IMR-90 (cell line): ENCODE measurements at regions not wholly inside any gene's neighbourhood (a gene's known extent, or its start where the extent isn't known, plus 50 kb on each side); places are given as distances from the start of the nearest gene placed in this dataset.
A peak's percentile ranks its signal among the peaks of the same experiment; 100 is the strongest.

Source experiments
- ATAC-seq: fragments of 200-7000 bp; cut with Tn5 transposase; 2 replicates; pipeline ENCODE4 v1.9.1; 2020; ENCODE audit warnings: low read depth, mild to moderate bottlenecking, moderate library complexity
- BruUV-seq: library from RNA; stranded (reverse); fragments of 400-500 nt; replicated peaks from 2 replicates; lab custom pipeline; 2021; lab: Mats Ljungman, UMichigan
- CTCF ChIA-PET: fragments of 300-600 bp; formaldehyde crosslinking; extraction: SDS; loops from one replicate; lab custom pipeline; 2021; ENCODE audit warnings: antibody characterized with exemption; lab: Yijun Ruan, JAX
- POLR2A ChIA-PET: fragments of 300-600 bp; sonication (Branson Sonifier 250); formaldehyde crosslinking; loops from one replicate; lab custom pipeline; 2022; ENCODE audit warnings: antibody characterized with exemption; ENCODE audit not compliant: unreplicated experiment; lab: Charles Lee
- DNase-seq: peaks from one replicate; pipeline ENCODE4 v3.0.0; 2013
- H2AFZ ChIP-seq: replicated peaks from 2 replicates; pipeline ENCODE3; 2013; ENCODE audit warnings: low read length, mild to moderate bottlenecking; ENCODE audit not compliant: poor library complexity
- H2AK5ac ChIP-seq: 2 replicates; pipeline ENCODE4 v1.6.1; 2013; ENCODE audit warnings: low read depth, low read length, inconsistent platforms
- H2AK9ac ChIP-seq: replicated peaks from 2 replicates; pipeline ENCODE3; 2013; ENCODE audit warnings: mild to moderate bottlenecking, low read depth, low read length, moderate library complexity; ENCODE audit not compliant: poor library complexity
- H2BK120ac ChIP-seq: 2 replicates; pipeline ENCODE4 v1.6.1; 2013; ENCODE audit warnings: low read depth, low read length, inconsistent platforms
- H2BK15ac ChIP-seq: 3 replicates; pipeline ENCODE4 v1.6.1; 2013; ENCODE audit warnings: low read depth, low read length, inconsistent platforms
- H2BK20ac ChIP-seq: 2 replicates; pipeline ENCODE4 v1.6.1; 2013; ENCODE audit warnings: low read depth, mild to moderate bottlenecking, inconsistent platforms, low read length, moderate library complexity
- H2BK5ac ChIP-seq: 2 replicates; pipeline ENCODE4 v1.6.1; 2013; ENCODE audit warnings: mild to moderate bottlenecking, low read depth, low read length, inconsistent platforms; ENCODE audit not compliant: poor library complexity, severe bottlenecking
- H3K14ac ChIP-seq: replicated peaks from 2 replicates; pipeline ENCODE4 v1.6.1; 2013; ENCODE audit warnings: low read depth, low read length, inconsistent platforms
- H3K18ac ChIP-seq: 2 replicates; pipeline ENCODE4 v1.6.1; 2013; ENCODE audit warnings: low read depth, low read length, control low read depth
- H3K23ac ChIP-seq: 2 replicates; pipeline ENCODE4 v1.6.1; 2013; ENCODE audit warnings: low read depth, low read length, inconsistent platforms
- H3K27ac ChIP-seq: 2 replicates; pipeline ENCODE4 v1.5.1; 2013; ENCODE audit warnings: mild to moderate bottlenecking, control low read depth, low read length; ENCODE audit not compliant: insufficient read depth
- H3K27me3 ChIP-seq: 2 replicates; pipeline ENCODE4 v1.6.1; 2013; ENCODE audit warnings: low read length; ENCODE audit not compliant: control insufficient read depth, insufficient read depth
- H3K36me3 ChIP-seq: 2 replicates; pipeline ENCODE4 v1.6.1; 2013; ENCODE audit warnings: low read length, mixed read lengths; ENCODE audit not compliant: control insufficient read depth, insufficient read depth
- H3K4ac ChIP-seq: 2 replicates; pipeline ENCODE4 v1.6.1; 2013; ENCODE audit warnings: low read depth, low read length, inconsistent platforms
- H3K4me1 ChIP-seq: 2 replicates; pipeline ENCODE4 v1.6.1; 2013; ENCODE audit warnings: low read length, mixed read lengths; ENCODE audit not compliant: control insufficient read depth, insufficient read depth
- H3K4me2 ChIP-seq: 2 replicates; pipeline ENCODE4 v1.6.1; 2013; ENCODE audit warnings: low read depth, mild to moderate bottlenecking, control low read depth, low read length, moderate library complexity
- H3K4me3 ChIP-seq: 2 replicates; pipeline ENCODE4 v1.5.1; 2013; ENCODE audit warnings: low read depth, mild to moderate bottlenecking, control low read depth, low read length, moderate library complexity; ENCODE audit not compliant: insufficient read depth
- H3K56ac ChIP-seq: 2 replicates; pipeline ENCODE4 v1.6.1; 2013; ENCODE audit warnings: low read length, inconsistent platforms; ENCODE audit not compliant: insufficient read depth; ENCODE audit errors: extremely low read depth
- H3K79me1 ChIP-seq, 2 experiments: 2 replicates each; pipeline ENCODE4 v1.6.1; 2013; ENCODE audit warnings: low read length in 2 of 2, inconsistent platforms in 1 of 2, low read depth in 1 of 2
- H3K9ac ChIP-seq: 2 replicates; pipeline ENCODE4 v1.6.1; 2013; ENCODE audit warnings: low read depth, low read length, control low read depth
- H3K9me1 ChIP-seq: 2 replicates; pipeline ENCODE4 v1.6.1; 2013; ENCODE audit warnings: low read length, inconsistent platforms; ENCODE audit not compliant: insufficient read depth
- H3K9me3 ChIP-seq: 2 replicates; pipeline ENCODE4 v1.6.1; 2013; ENCODE audit warnings: low read length; ENCODE audit not compliant: control insufficient read depth, insufficient read depth
- H4K20me1 ChIP-seq: 2 replicates; pipeline ENCODE4 v1.6.1; 2013; ENCODE audit warnings: low read length, inconsistent platforms; ENCODE audit not compliant: insufficient read depth
- H4K5ac ChIP-seq: 2 replicates; pipeline ENCODE4 v1.6.1; 2013; ENCODE audit warnings: mild to moderate bottlenecking, low read depth, low read length, control low read depth
- H4K8ac ChIP-seq, 2 experiments: 2 replicates each; pipeline ENCODE4 v1.6.1; 2013; ENCODE audit warnings: low read depth in 2 of 2, low read length in 2 of 2, control low read depth in 1 of 2, inconsistent platforms in 1 of 2
- H4K91ac ChIP-seq: 2 replicates; pipeline ENCODE4 v1.6.1; 2013; ENCODE audit warnings: low read depth, low read length, inconsistent platforms; ENCODE audit not compliant: insufficient read depth
- CEBPB ChIP-seq: IDR thresholded peaks from 2 replicates; pipeline ENCODE4 v1.6.1; 2012; ENCODE audit warnings: low read depth, low read length, improper control_type of control experiment
- ELK1 ChIP-seq: fragments of 150-350 bp; IDR thresholded peaks from 2 replicates; pipeline ENCODE4 v1.6.1; 2016; ENCODE audit warnings: low read depth, mild to moderate bottlenecking, low read length, moderate library complexity, borderline replicate concordance
- FOS ChIP-seq: fragments of 150-350 bp; IDR thresholded peaks from 2 replicates; pipeline ENCODE4 v1.6.1; 2016; ENCODE audit warnings: low read depth, low read length
- WGBS, 2 experiments: methylation state at CpG; one replicate each; pipeline versions ENCODE4 v1.1.5 to v1.1.7; 2013; ENCODE audit warnings: missing lambda C conversion rate in 2 of 2; ENCODE audit not compliant: insufficient read length in 1 of 2; ENCODE audit errors: extremely low coverage in 2 of 2; 5-methylcytosine and 5-hydroxymethylcytosine counted together
- dilution Hi-C: fragments of 300-500 bp; cut with HindIII; formaldehyde crosslinking; loops from one replicate; pipeline ENCODE4 v1.14.3; 2018; ENCODE audit warnings: low sequenced_read_pairs; ENCODE audit not compliant: unreplicated experiment
- in situ Hi-C: fragments of 300-500 bp; cut with MboI; formaldehyde crosslinking; loops from 3 replicates; pipeline ENCODE4 v1.14.3; 2019; ENCODE audit warnings: low sequenced_read_pairs, inconsistent platforms, mixed read lengths
- intact Hi-C: fragments of 100-400 bp; cut with micrococcal nuclease; formaldehyde crosslinking; loops from 2 replicates; pipeline ENCODE4 v1.10.0; 2022

- peak overlapping the region; percentile 67; the same call in 1 of the 2 replicates for H3K9ac ChIP-seq
- no peaks in the 10 kb centered on the region for H3K79me1 ChIP-seq
- no TSS peak for BruUV-seq
- H3K23ac ChIP-seq, result peak overlapping the region; percentile 13; the same call in 1 of the 2 replicates
- H4K5ac ChIP-seq, result peak overlapping the region; percentile 92; the same call in 1 of the 2 replicates
- WGBS, 2 experiments, result no CpG with 5 or more reads among the region's 2 CpGs
- in situ Hi-C loops (no loop called here), dilution Hi-C loops (no loop called here), intact Hi-C loops (no loop called here)
- no peak overlapping the region for H2AK5ac ChIP-seq
- peak overlapping the region; percentile 99 for H3K27ac ChIP-seq
- H2BK120ac ChIP-seq, result peak overlapping the region; percentile 73
- CTCF ChIA-PET, result interaction anchor here (0.7 to 1.1 kb wide), 3 partner anchors 10 to 528 kb away, joined by 3 to 4 read pairs (median 4); no protein-coding TSS in a partner anchor
- no peaks in the 10 kb centered on the region for H3K9me3 ChIP-seq
- POLR2A ChIA-PET, result no interaction called here
- H3K36me3 ChIP-seq, result no peaks in the 10 kb centered on the region
- H4K91ac ChIP-seq, result peak overlapping the region; percentile 60
- H2BK5ac ChIP-seq, result peak overlapping the region; percentile 99
- H3K4me2 ChIP-seq, result peak overlapping the region; percentile 98
- DNase-seq (peak; percentile 73), ATAC-seq (peak; percentile 86)
- H3K56ac ChIP-seq, result peak overlapping the region; percentile 58; the same call in 1 of the 2 replicates
- peak overlapping the region; percentile 100 for H3K18ac ChIP-seq
- H3K4me1 ChIP-seq, result peaks cover 5% of the 10 kb centered on the region
- no peak overlapping the region for H2AFZ ChIP-seq
- peak overlapping the region; percentile 3 to 47; a peak in 2 of 4 replicates for H4K8ac ChIP-seq
- no peaks in the 10 kb centered on the region; the same call in 1 of the 2 replicates for H3K27me3 ChIP-seq
- H3K4me3 ChIP-seq, result no peak overlapping the region; the same call in 1 of the 2 replicates
- TF ChIP-seq ELK1 (no peak), CEBPB (peak; percentile 78), FOS (peak; percentile 80; the same call in 1 of the 2 replicates)
- peak overlapping the region; percentile 59; the same call in 1 of the 2 replicates for H3K4ac ChIP-seq
- H4K20me1 ChIP-seq, result no peaks in the 10 kb centered on the region
- H3K9me1 ChIP-seq, result no peaks in the 10 kb centered on the region; the same call in 1 of the 2 replicates
- no peak overlapping the region for H3K14ac ChIP-seq
- H2BK20ac ChIP-seq, result peak overlapping the region; percentile 30; the same call in 1 of the 2 replicates
- peak overlapping the region; percentile 43; the same call in 1 of the 3 replicates for H2BK15ac ChIP-seq
- H2AK9ac ChIP-seq, result no peak overlapping the region
Measured at GRCh38 chr6:134683783-134684422, 266.0 kb downstream of the ALDH8A1 start.
